B cell (primary cell): ENCODE measurements at regions not wholly inside any gene's neighbourhood (a gene's known extent, or its start where the extent isn't known, plus 50 kb on each side); places are given as distances from the start of the nearest gene placed in this dataset.

Experiments used
- ATAC-seq: fragments of 200-7000 bp; cut with Tn5 transposase; one replicate; pipeline ENCODE4 v1.10.0; 2021; ENCODE audit warnings: low read depth, mild to moderate bottlenecking, moderate number of reproducible peaks, moderate library complexity
- CTCF ChIA-PET: fragments of 350-600 bp; sonication (Branson Sonifier 250); formaldehyde crosslinking; loops from one replicate; lab custom pipeline; 2021; ENCODE audit warnings: antibody characterized with exemption, inconsistent platforms; lab: Charles Lee
- POLR2A ChIA-PET: fragments of 350-600 bp; sonication (Branson Sonifier 250); formaldehyde crosslinking; loops from one replicate; lab custom pipeline; 2021; ENCODE audit warnings: antibody characterized with exemption; lab: Charles Lee
- DNase-seq: peaks from one replicate; pipeline ENCODE4 v3.0.0; 2013
- H2AFZ ChIP-seq: 2 replicates; pipeline ENCODE4 v1.6.1; 2012; ENCODE audit warnings: mild to moderate bottlenecking, low read depth, low read length; ENCODE audit not compliant: insufficient read depth, poor library complexity, severe bottlenecking
- H3K27ac ChIP-seq, 2 donors: 1 replicate in 1 of 2; 2 replicates in 1 of 2; pipeline ENCODE4 v1.5.1; 2012 to 2013; ENCODE audit warnings: low read length in 2 of 2, mild to moderate bottlenecking in 2 of 2, moderate library complexity in 1 of 2
- H3K27me3 ChIP-seq, 4 experiments: fragments of 200-600 bp in 1 of 4; sonication (generic) in 1 of 4; replicated peaks in 1 of 4; 1 replicate in 2 of 4; 2 replicates in 2 of 4; pipeline versions ENCODE4 v1.6.1 to v1.7.0; 2013 to 2016; ENCODE audit warnings: low read length in 3 of 4, mild to moderate bottlenecking in 2 of 4, mixed read lengths in 1 of 4, moderate library complexity in 1 of 4; ENCODE audit not compliant: insufficient read depth in 4 of 4, control insufficient read depth in 3 of 4; ENCODE audit errors: control extremely low read depth in 1 of 4
- H3K36me3 ChIP-seq, 2 experiments: replicated peaks in 1 of 2; 1 replicate in 1 of 2; 2 replicates in 1 of 2; pipeline versions ENCODE4 v1.6.1 to v1.7.1; 2013; ENCODE audit warnings: low read length in 1 of 2; ENCODE audit not compliant: insufficient read depth in 2 of 2, control insufficient read depth in 1 of 2; ENCODE audit errors: control extremely low read depth in 1 of 2, extremely low read depth in 1 of 2
- H3K4me1 ChIP-seq, 2 donors: fragments of 200-600 bp in 1 of 2; sonication (generic) in 1 of 2; 1 replicate in 1 of 2; 2 replicates in 1 of 2; pipeline versions ENCODE4 v1.5.1 to v1.6.1; 2013 to 2017; ENCODE audit warnings: low read length in 2 of 2; ENCODE audit not compliant: control insufficient read depth in 2 of 2, insufficient read depth in 2 of 2
- H3K4me2 ChIP-seq: replicated peaks from 2 replicates; pipeline ENCODE3; 2012; ENCODE audit warnings: mild to moderate bottlenecking, low read depth, low read length; ENCODE audit not compliant: poor library complexity, severe bottlenecking
- H3K4me3 ChIP-seq, 5 experiments: fragments of 200-600 bp in 1 of 5; sonication (generic) in 1 of 5; 1 replicate in 3 of 5; 2 replicates in 2 of 5; pipeline versions ENCODE4 v1.5.1 to v1.7.0; 2011 to 2016; ENCODE audit warnings: low read length in 4 of 5, mild to moderate bottlenecking in 4 of 5, low read depth in 2 of 5, control low read depth in 1 of 5, moderate library complexity in 1 of 5; ENCODE audit not compliant: insufficient read depth in 1 of 5; ENCODE audit errors: control extremely low read depth in 1 of 5, extremely low read depth in 1 of 5
- H3K79me2 ChIP-seq: fragments of 200-600 bp; sonication (generic); one replicate; pipeline ENCODE4 v1.6.0; 2016; ENCODE audit warnings: low read length; ENCODE audit not compliant: control insufficient read depth, insufficient read depth
- H3K9ac ChIP-seq: fragments of 200-600 bp; sonication (generic); 2 replicates; pipeline ENCODE4 v1.6.1; 2017; ENCODE audit warnings: mild to moderate bottlenecking, low read length, moderate library complexity
- H3K9me3 ChIP-seq, 3 donors: one replicate each; pipeline versions ENCODE4 v1.6.1 to v1.7.1; 2013; ENCODE audit warnings: low read length in 2 of 3; ENCODE audit not compliant: control insufficient read depth in 2 of 3, insufficient read depth in 1 of 3; ENCODE audit errors: control extremely low read depth in 1 of 3
- H4K20me1 ChIP-seq: 2 replicates; pipeline ENCODE4 v1.6.0; 2012; ENCODE audit warnings: mild to moderate bottlenecking, low read length; ENCODE audit not compliant: insufficient read depth, control insufficient read depth, poor library complexity, severe bottlenecking
- H3K27ac Mint-ChIP-seq: one replicate; pipeline ENCODE4 v1.8.0; 2021; ENCODE audit warnings: mixed read lengths
- H3K27me3 Mint-ChIP-seq: one replicate; pipeline ENCODE4 v1.8.0; 2021; ENCODE audit warnings: mixed read lengths
- H3K4me1 Mint-ChIP-seq: one replicate; pipeline ENCODE4 v1.8.0; 2021; ENCODE audit warnings: mixed read lengths
- H3K4me3 Mint-ChIP-seq: one replicate; pipeline ENCODE4 v1.8.0; 2021; ENCODE audit warnings: mixed read lengths
- H3K9me3 Mint-ChIP-seq: one replicate; pipeline ENCODE4 v1.8.0; 2022; ENCODE audit warnings: mixed read lengths; ENCODE audit not compliant: insufficient read depth
- CTCF ChIP-seq: fragments of 200-600 bp; IDR thresholded peaks from one replicate; pipeline ENCODE4 v1.8.0; 2022; ENCODE audit warnings: antibody characterized with exemption, mild to moderate bottlenecking
- EZH2 ChIP-seq: IDR thresholded peaks from 2 replicates; pipeline ENCODE4 v1.6.1; 2012; ENCODE audit warnings: borderline replicate concordance, low read depth, mild to moderate bottlenecking, moderate library complexity, low read length; ENCODE audit not compliant: insufficient read depth, poor library complexity, severe bottlenecking
- WGBS: methylation state at CpG from one replicate; pipeline ENCODE4 v1.1.5; 2013; ENCODE audit warnings: missing lambda C conversion rate; ENCODE audit not compliant: insufficient coverage; 5-methylcytosine and 5-hydroxymethylcytosine counted together
- intact Hi-C: fragments of 100-400 bp; cut with micrococcal nuclease; formaldehyde crosslinking; loops from one replicate; pipeline ENCODE4 v1.10.0; 2022

DNA sequence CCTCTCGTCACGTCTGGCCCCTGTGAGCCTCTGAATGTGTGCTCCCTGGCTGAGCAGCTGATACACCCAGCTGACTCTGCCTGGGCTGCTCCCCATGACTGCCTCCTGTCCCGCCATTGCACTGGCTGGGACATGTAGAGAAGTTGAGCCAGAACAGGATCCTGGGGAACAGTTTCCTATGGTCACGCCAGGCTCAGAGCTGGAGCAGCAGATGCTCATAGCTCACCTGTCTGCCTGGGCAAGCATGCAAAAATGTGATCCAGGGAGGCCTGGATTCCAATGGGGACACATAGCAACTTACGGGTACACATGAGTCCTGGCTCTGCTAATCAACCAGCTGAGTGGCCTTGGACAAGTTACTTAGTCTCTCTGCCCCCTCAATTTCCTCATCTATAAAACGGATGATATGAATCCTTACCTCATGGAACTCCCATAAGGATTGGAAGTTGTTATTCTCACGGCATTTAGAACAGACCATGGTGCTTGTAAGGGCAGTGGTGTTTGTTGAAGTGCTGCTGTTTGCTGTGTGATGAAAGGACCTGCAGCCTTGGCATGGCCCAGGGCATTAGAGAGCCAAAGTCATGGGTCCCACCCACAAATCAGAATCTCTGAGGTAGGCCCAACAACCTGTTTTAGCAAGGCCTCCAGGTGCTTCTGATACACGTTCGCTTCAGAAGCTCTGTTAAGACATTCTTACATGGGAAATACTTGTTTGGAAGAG is 150.3 kb upstream of the VANGL1 start:
- H3K9ac ChIP-seq = no peak overlapping the region
- ChIA-PET POLR2A (no interaction called here), CTCF (no interaction called here)
- H4K20me1 ChIP-seq = no peaks in the 10 kb centered on the region
- H2AFZ ChIP-seq = no peak overlapping the region
- no peaks in the 10 kb centered on the region for H3K27me3 Mint-ChIP-seq
- no peaks in the 10 kb centered on the region for H3K27me3 ChIP-seq
- H3K4me2 ChIP-seq = no peak overlapping the region
- no peaks in the 10 kb centered on the region for H3K4me1 Mint-ChIP-seq
- no peak overlapping the region for H3K27ac ChIP-seq
- intact Hi-C loops = no loop called here
- no peak overlapping the region for H3K27ac Mint-ChIP-seq
- no peaks in the 10 kb centered on the region for H3K9me3 Mint-ChIP-seq
- 92% methylated on average over 5 of the region's 9 CpGs for WGBS
- no peak overlapping the region for H3K4me3 Mint-ChIP-seq
- H3K4me3 ChIP-seq = no peak overlapping the region
- TF ChIP-seq CTCF (no peak), EZH2 (no peak)
- no peaks in the 10 kb centered on the region for H3K4me1 ChIP-seq
- H3K9me3 ChIP-seq = no peaks in the 10 kb centered on the region
- DNase-seq = no peak
- no peaks in the 10 kb centered on the region for H3K79me2 ChIP-seq
- H3K36me3 ChIP-seq = no peaks in the 10 kb centered on the region
- ATAC-seq = no peak

DNA sequence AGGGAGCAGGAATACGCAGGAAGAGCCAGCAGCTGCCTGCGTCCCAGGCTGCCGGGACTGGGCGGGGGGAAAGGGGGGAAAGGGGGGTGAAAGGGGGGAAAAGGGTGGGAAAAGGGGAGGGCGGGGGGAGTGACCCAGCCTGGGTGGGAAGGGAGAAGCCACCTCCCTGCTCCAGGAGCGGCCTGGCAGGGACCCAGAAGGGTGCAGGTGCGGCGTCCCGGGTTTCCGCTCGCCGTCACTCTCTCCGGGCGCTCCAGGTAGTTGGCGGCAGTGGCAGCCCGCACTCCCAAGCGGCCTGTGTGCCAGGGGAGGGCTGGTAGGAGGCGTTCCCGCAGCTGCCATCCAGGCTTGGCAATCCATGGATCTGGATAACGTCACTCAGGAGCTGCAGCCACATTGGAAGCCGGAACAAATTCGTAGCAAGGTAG is 141.0 kb upstream of the NGF start:
- no peaks in the 10 kb centered on the region for H3K4me1 Mint-ChIP-seq

More for the DNA sequence above, 141.0 kb upstream of the NGF start:
- Histone ChIP-seq H3K27me3 (peaks cover 0 to 4% (median 0%) of the 10 kb centered on the region in 4 experiments), H3K27ac (no peak overlapping the region), H3K9ac (no peak overlapping the region), H3K4me2 (no peak overlapping the region), H3K79me2 (no peaks in the 10 kb centered on the region), H2AFZ (no peak overlapping the region), H4K20me1 (no peaks in the 10 kb centered on the region), H3K4me1 (no peaks in the 10 kb centered on the region), H3K4me3 (no peak overlapping the region), H3K36me3 (no peaks in the 10 kb centered on the region), H3K9me3 (peaks cover 0 to 5% (median 0%) of the 10 kb centered on the region in 3 donors)
- Mint-ChIP-seq H3K27me3 (peaks cover 17% of the 10 kb centered on the region), H3K4me3 (no peak overlapping the region), H3K27ac (no peak overlapping the region), H3K9me3 (no peaks in the 10 kb centered on the region)
- intact Hi-C loops = no loop called here
- CTCF ChIA-PET = no interaction called here
- ATAC-seq (no peak), DNase-seq (no peak)
- no peak for TF ChIP-seq EZH2
- WGBS = 75% methylated on average over 18 of the region's 22 CpGs
- POLR2A ChIA-PET = no interaction called here
